Fibroblast of villous mesenchyme (primary cell): ENCODE measurements at regions not wholly inside any gene's neighbourhood (a gene's known extent, or its start where the extent isn't known, plus 50 kb on each side); places are given as distances from the start of the nearest gene placed in this dataset.

Source experiments
- DNase-seq: peaks from one replicate; pipeline ENCODE4 v3.0.0-alpha.2; 2010; ENCODE audit warnings: low read depth
- H3K4me3 ChIP-seq: 2 replicates; pipeline ENCODE4 v1.5.1; 2011; ENCODE audit warnings: low read depth, mild to moderate bottlenecking, low read length
- CTCF ChIP-seq: IDR thresholded peaks from 2 replicates; pipeline ENCODE4 v1.5.1; 2012; ENCODE audit warnings: low read depth, mild to moderate bottlenecking, low read length; ENCODE audit not compliant: insufficient read depth

DNA sequence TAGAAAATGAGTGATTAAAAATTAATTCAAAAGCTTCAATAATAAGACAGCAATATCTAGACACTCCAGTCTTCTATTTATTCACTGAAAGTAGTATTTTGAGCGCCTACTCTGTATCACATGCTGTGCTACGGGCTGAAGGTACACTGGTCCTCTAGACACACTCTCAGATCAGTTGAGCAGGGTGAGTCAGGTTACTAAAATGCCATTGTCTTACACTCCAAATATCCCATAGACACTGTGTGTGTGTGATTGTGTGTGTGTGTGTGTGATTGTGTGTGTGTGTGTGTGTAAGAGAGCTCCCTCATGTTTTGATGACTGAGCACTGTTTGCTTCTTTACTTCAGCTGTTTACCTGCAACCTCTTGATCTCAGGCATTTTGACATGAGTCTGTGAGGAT lies 342.8 kb upstream of the BOD1L1 start:
- no peak for DNase-seq
- no peak for TF ChIP-seq CTCF
- H3K4me3 ChIP-seq, result no peak overlapping the region

- TF ChIP-seq CTCF, result no peak
- no peak for DNase-seq
- H3K4me3 ChIP-seq, result no peak overlapping the region
Observed at GRCh38 chr4:13977746-13978145, 350.2 kb upstream of the BOD1L1 start.

- no peak for TF ChIP-seq CTCF
- DNase-seq, result peak; percentile 72
- no peak overlapping the region for H3K4me3 ChIP-seq
Observed at GRCh38 chr4:13980317-13981310, 353.1 kb upstream of the BOD1L1 start.

DNA sequence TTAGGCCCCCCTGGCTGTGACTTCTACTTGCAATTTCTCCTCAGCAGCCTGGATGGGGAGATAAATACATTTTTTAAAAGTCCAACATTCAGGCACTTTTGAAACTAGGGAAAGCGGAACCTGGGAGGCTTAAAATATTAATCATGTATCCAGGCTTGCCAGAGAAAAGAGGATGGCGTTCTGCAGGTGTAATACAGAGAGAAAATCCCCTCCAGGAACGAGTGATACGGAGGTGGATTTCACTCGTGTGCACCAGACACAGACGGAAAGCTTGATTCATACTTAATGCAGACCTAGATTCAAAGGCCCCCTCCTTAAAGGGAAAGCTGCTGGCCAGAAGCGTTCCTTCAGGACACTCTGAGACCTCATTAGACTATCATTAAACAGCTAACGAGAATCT lies 354.0 kb upstream of the BOD1L1 start:
- no peak overlapping the region for H3K4me3 ChIP-seq
- no peak for TF ChIP-seq CTCF
- no peak for DNase-seq

DNA sequence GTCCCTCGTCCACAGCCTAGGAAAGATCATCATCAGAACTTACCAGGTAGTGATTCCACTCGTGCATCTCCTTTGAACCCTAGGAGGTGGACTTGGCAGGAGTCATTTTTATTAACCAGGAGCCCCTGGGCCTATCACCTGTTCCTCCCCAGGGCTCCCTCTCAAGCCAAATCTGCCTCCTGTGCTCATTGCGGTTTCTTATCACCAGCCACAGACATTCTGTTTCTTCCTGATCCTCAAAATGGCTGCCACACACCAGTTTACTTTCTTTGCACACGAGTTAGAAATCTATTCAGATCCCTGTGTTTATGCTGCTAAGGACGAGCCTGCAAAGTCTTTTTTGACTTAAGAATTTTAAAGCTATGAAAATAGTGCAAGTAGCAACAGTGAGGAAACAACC lies 354.5 kb upstream of the BOD1L1 start:
- no peak overlapping the region for H3K4me3 ChIP-seq
- no peak for TF ChIP-seq CTCF
- no peak for DNase-seq

DNA sequence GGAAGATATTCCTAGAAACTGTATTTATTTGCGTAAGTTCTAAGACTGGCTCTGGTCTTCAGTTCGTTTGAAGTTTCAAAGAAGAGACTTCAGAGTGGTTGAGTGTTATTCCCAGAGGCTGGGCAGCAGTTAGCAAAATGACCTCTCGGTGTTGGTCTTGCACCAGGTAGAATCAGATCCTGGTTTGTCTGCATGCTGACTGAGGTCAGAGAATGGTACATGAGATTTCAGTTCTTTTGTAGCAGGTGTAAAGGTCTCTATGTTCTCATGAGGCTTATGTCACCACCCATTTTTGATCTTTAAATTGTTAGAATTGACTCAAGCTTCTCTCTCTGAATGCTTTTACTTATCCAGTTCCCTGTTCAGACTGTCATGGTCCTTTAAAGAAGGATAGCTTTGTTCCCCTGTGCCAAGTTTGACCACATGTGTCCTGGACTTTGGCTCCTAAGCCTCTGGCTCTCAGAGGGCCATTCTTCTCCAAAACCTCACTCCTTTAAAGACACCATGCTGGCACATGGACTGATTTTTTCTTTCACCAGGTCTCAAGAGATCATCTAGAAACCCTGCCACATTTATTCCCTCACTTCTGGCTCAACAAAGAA lies 355.8 kb upstream of the BOD1L1 start:
- no peak for TF ChIP-seq CTCF
- DNase-seq, result no peak
- H3K4me3 ChIP-seq, result no peak overlapping the region
